ENCODE measurements at regions not wholly inside any gene's neighbourhood (a gene's known extent, or its start where the extent isn't known, plus 50 kb on each side); places are given as distances from the start of the nearest gene placed in this dataset.

GRCh38 chr2:236882930-236883329, 202.8 kb upstream of the COPS8 start:
- no peak for DNase-seq

- no peak for DNase-seq
Observed at GRCh38 chr2:236883819-236884218, 201.9 kb upstream of the COPS8 start.

- no peak for DNase-seq
Observed at GRCh38 chr2:236884569-236885175, 201.0 kb upstream of the COPS8 start.

- DNase-seq: no peak
Observed at GRCh38 chr2:236886456-236886855, 199.2 kb upstream of the COPS8 start.

- DNase-seq: no peak
Observed at GRCh38 chr2:236887531-236887930, 198.2 kb upstream of the COPS8 start.

GRCh38 chr2:236887953-236888793, 197.5 kb upstream of the COPS8 start:
- no peak for DNase-seq

GRCh38 chr2:236888794-236889780, 196.6 kb upstream of the COPS8 start:
- DNase-seq: no peak

GRCh38 chr2:236889791-236890704, 195.6 kb upstream of the COPS8 start:
- no peak for DNase-seq

GRCh38 chr2:236892721-236893120, 193.0 kb upstream of the COPS8 start:
- DNase-seq: no peak

GRCh38 chr2:236894791-236895190, 190.9 kb upstream of the COPS8 start:
- no peak for DNase-seq

GRCh38 chr2:236895497-236895896, 190.2 kb upstream of the COPS8 start:
- no peak for DNase-seq

- no peak for DNase-seq
Observed at GRCh38 chr2:236896688-236897087, 189.0 kb upstream of the COPS8 start.

- no peak for DNase-seq
Observed at GRCh38 chr2:236899146-236899545, 186.5 kb upstream of the COPS8 start.

GRCh38 chr2:236899950-236900640, 185.6 kb upstream of the COPS8 start:
- DNase-seq: no peak

GRCh38 chr2:236901956-236902355, 183.7 kb upstream of the COPS8 start:
- DNase-seq: no peak

- DNase-seq: no peak
Observed at GRCh38 chr2:236903978-236904377, 181.7 kb upstream of the COPS8 start.

- no peak for DNase-seq
Observed at GRCh38 chr2:236904389-236905263, 181.1 kb upstream of the COPS8 start.

- DNase-seq: no peak
Observed at GRCh38 chr2:236905976-236906375, 179.7 kb upstream of the COPS8 start.

GRCh38 chr2:236908439-236909192, 177.1 kb upstream of the COPS8 start:
- no peak for DNase-seq

- DNase-seq: no peak
Observed at GRCh38 chr2:236909193-236909504, 176.5 kb upstream of the COPS8 start.
